Stimulated activated CD4-positive, alpha-beta T cell treated with anti-CD3 and anti-CD28 coated beads, Interleukin-2, amount 100 ng/mL, for 48 hours (primary cell): ENCODE measurements at regions not wholly inside any gene's neighbourhood (a gene's known extent, or its start where the extent isn't known, plus 50 kb on each side); places are given as distances from the start of the nearest gene placed in this dataset.
"Not testable (repeated sequence)": the region's sequence is repeated elsewhere in the genome, so short reads cannot be mapped to it uniquely, and the experiment has no call there.

Source experiments
- DNase-seq, 2 donors: peaks; one replicate each; pipeline ENCODE4 v3.0.0-alpha.2; 2020

DNA sequence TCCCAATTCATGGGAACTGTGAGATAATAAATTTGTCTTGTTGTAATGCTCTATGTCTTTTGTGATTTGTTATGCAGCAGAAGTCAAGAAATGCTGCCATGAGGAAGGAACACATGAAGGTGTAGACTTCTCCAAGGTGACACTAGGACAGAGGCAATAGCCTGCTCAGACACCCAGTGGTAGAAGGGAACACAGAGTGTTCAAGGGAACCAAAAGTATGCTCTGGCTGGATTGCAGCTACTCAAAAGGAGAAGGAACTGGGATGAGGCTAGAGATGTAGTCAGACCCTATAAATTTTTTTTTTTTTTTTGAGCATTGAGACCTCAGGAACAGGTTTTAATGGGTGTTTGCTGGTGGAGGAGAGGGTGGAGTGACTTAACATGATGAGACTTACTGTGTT, 232.5 kb downstream of the PARP8 start:
- DNase-seq: no peak

GRCh38 chr5:50900952-50901510, 234.6 kb downstream of the PARP8 start:
- no peak for DNase-seq

GRCh38 chr5:50903651-50904050, 237.2 kb downstream of the PARP8 start:
- DNase-seq: no peak

GRCh38 chr5:50905996-50906570, 239.6 kb downstream of the PARP8 start:
- no peak for DNase-seq

- not testable (repeated sequence) for DNase-seq
Observed at GRCh38 chr5:50920160-50920559, 253.7 kb downstream of the PARP8 start.

DNA sequence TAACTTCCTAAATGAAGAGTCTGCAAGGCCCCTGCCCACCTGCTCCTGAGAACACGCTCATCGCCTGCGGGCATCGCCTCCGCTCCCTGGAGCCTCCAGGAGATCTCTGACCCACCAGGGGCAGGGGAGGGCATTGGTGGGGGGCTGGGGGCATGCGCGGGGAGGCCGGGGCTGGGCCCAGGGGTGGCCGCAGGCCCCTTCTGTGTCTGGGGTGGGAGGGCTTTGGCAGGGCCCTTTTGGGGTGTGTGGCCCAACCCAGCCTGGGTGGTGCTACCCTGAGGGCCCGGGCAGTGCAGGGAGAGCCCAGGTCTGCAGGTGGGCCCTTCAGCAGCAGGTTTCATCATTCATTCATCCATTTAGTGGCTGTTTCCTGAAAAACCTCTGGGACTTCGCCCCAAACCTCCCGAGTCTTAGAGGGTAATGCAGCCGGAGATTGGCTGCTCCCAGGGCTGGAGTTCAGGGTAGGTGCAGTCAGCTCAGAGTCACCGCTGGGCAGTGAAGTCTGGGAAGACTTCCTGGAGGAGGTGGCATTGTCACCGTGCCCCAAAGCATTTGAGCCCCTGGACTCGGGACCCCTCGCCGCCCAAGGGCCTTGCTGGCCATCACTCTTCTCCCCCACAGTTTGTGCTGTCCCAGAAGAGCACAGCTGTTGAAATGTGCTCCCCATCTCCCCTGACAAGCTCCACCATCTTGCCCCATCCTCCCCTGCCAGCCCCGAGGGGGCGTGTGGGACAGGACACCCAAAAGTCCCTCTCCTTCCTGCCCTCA, 255.1 kb downstream of the PARP8 start:
- no peak for DNase-seq

GRCh38 chr5:50922134-50922941, 255.9 kb downstream of the PARP8 start:
- peak; percentile 5 to 21 for DNase-seq

GRCh38 chr5:50922942-50923767, 256.7 kb downstream of the PARP8 start:
- DNase-seq: no peak

DNA sequence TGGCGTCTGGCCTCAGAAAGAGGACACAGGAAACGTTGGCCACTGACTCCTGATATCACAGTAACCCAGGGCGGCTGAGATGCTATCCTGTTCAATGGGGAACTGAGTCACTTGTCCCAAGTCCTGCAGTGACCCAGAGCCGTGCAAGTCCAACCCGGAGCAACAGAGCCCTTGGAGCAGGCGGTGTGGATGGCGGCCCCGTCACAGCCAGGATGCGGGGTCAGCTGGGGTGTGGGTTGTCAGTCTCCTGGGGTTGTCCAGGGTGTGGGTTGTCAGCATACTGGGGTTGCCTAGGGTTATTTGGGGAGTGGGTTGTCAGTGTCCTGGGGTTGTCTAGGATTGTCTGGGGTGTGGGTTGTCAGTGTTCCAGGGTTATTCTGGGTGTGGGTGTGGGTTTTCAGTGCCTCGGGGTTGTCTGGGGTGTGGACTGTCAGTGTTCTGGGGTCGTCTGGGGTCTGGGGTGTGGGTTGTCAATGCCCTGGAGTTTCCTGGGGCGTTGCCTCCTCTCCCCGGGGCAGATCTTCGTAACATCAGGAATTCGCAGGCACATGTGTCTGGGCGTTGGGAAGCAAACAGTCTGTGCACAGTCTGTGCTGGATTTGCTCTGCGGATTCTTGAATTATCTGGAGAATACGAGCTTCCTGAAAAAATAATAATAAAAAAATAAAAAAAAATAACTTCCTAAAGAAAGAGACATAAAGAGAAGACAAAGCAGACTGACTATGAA, 257.5 kb downstream of the PARP8 start:
- no peak for DNase-seq

GRCh38 chr5:50927953-50928352, 261.5 kb downstream of the PARP8 start:
- DNase-seq: no peak

- no peak for DNase-seq
Observed at GRCh38 chr5:50929174-50929573, 262.7 kb downstream of the PARP8 start.

DNA sequence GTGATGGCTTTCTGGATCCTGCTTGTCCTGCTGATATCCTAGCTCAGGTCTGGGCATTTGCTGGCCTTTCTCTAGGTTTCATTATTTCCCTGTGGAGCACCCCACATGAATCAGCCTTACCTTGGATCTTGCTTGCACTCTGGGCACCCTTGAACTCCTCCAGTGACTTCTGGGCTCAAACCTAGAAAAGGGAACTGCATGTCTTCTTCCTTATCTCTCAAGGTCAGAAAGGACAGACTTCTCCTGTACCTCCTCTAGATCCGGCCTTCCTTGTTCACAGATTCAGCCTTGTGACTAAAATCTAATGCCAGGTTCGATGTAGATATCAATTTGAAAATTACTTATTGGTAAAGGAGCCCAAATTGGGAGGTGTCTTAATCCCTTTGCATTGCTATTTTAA, 267.9 kb downstream of the PARP8 start:
- DNase-seq: no peak

GRCh38 chr5:50945139-50945538, 278.7 kb downstream of the PARP8 start:
- DNase-seq: no peak

DNA sequence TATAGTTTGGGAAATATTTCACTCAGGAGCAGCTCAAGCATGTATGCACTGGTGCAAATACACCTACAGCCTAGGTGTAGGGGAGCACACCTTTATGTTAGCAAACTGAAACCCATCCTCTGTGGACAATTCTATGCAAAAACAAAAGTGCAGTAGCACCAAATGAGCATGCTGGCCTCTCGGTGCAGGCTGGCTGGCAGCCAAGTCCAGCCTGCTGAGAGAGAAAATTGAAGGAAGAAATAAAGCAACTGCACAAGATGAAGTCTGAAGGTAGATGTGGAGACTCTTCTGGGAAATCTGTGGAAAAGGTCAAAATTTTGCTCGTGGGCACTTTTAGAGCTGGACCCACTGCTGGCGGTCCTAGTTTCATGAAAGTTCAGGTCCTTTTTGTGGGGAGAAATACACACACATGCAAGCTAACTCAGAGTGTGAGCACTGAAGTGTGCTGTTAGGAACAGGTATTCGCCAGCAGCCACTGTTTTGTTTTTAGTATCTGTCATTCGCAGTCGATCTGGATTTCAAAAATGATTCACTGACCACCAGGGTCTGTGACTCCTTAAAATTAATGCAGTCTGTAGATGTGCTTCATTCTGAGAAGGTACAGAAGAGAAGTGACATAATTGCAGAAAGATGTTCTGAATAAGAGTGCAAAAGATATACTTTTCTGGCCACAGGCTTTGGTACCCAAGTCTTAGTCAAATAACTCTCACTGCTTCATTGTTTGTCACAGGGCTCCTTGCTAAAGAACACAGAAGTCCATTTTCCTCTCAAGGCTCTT, 281.7 kb downstream of the PARP8 start:
- no peak for DNase-seq

DNA sequence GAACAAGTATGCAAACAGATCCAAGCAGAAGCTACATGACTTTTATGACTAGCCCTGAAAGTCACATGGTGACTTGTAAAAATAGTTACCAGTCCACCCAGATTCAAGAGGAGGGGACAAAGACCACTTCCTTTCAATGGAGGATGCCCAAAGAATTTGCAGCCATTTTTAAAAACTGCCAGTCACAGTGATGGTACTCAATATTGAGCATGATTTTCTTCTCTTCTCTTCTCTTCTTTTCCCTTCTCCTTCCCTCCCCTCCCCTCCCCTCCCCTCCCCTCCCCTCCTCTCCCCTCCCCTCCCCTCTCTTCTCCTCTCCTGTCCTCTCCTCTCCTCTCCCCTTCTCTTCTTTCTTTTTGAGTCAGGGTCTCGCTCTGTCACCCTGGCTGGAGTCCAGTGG, 286.9 kb downstream of the PARP8 start:
- no peak for DNase-seq

DNA sequence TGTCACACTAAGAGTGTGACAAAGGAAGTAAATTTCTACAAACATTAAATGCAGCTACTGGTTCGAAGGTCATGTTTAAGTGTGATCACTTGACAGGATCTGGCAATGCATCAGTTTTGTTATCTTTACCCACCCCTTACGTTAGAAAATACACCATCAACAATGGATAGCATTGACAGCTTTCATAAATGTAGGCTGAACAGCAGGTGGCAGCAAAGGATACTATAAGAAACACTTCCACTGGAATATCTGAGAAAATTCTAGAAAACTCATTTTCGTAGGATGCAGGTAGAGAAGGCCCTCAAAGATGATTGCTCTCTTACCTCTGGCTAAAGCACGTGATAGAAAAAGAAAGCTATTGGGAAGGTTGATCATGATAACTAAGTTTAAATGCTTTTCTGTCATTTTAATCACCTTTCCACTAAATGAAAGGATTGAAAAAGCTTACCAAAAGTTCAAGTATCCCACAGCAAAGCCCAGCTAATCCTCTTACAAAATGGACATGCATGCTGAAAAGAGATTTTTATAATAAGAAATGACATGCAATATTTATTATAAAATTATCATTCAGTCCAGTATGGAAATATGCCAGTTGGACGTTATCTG, 292.5 kb downstream of the PARP8 start:
- DNase-seq: no peak

DNA sequence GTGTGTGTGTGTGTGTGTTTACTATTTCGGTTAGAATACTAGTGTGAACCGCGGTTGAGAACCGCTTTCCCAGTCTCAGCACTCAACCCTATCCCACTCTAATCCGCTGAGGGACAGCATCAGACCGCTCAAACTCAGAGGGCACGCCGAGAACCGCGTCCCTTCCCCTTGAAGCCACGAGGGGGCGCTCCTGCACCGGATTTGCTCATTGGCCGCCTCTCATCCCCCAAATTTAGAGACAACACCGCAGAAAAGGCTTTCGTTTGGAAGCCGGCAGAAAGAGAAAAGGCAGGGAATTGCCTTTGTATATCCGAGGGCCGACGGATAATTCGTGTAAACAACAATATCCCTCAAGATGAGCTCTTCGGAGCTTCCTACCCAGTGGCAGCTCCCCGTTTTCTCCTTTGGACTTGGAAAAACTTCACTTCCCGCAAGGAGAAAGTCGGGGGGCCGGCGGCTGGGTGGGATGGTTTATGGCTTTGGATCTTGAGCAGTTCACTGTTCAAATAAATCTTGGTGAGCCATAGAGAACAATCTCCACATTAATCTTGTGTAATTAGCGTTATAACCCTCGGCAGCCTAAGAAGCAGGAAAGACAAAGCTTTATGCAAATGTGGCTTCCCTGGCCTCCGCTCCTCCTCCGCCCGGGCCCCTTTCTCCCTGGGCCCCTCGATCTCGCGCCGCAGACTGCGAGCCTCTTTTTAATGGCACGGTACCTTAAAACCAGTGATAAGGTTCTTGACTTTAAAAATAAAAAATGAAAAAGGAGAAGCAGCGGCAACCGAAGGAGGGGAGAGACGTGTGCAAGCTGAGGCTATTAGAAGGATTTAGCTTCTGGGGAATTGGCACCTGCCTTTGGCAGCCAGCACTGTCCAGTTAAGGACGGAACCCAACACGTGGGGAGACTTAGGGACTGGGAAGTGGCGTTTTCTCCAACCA, 296.8 kb downstream of the PARP8 start:
- peak; percentile 73 to 80 for DNase-seq

GRCh38 chr5:50963971-50964745, 297.7 kb downstream of the PARP8 start:
- DNase-seq: no peak
